ENCODE measurements at regions not wholly inside any gene's neighbourhood (a gene's known extent, or its start where the extent isn't known, plus 50 kb on each side); places are given as distances from the start of the nearest gene placed in this dataset.

DNA sequence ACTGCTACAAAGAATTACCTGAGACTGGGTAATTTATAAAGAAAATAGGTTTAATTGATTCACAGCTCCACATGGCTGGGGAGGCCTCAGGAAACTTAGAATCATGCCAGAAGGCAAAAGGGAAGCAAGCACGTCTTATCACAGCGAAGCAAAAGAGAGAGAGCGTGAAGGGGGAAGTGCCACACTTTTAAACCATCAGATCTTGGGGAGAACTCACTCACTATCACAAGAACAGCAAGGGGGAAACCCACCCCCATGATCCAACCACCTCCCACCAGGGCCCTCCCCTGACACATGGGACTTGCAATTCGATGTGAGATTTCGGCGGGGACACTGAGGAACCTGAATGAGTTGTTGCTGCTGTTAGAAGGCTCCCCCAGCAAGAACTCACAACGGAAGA lies 220.2 kb upstream of the PIEZO2 start (continued):
- TF ChIP-seq POLR2AphosphoS5 (IDR thresholded peaks at IDR 0.05; ENCODE audit: low read depth) (no peak), NANOG (IDR thresholded peaks at IDR 0.05; ENCODE audit: borderline replicate concordance) (no peak)

GRCh38 chr18:11368020-11368419 lies 218.7 kb upstream of the PIEZO2 start:
- H3K4me3 ChIP-seq: no peak overlapping the region
- Mint-ChIP-seq H3K4me3 (no peak overlapping the region), H3K9me3 (no peaks in the 10 kb centered on the region), H3K27ac (no peak overlapping the region), H3K36me3 (ENCODE audit: low read depth) (peaks cover 3% of the 10 kb centered on the region; the same call in 1 of the 3 replicates), H3K27me3 (ENCODE audit: insufficient read depth, low read depth, poor library complexity) (no peaks in the 10 kb centered on the region), H3K4me1 (peaks cover 3% of the 10 kb centered on the region; the same call in 1 of the 3 replicates)
- no peak for DNase-seq (ENCODE audit: low spot score)
- no peaks in the 10 kb centered on the region for H3K4me1 ChIP-seq (ENCODE audit: insufficient read depth)
- H3K4me2 ChIP-seq: no peak overlapping the region
- H3K9me2 ChIP-seq (ENCODE audit: insufficient read depth): peaks cover 1% of the 10 kb centered on the region; the same call in 1 of the 2 replicates
- no peak for ATAC-seq
- H3K27ac ChIP-seq (ENCODE audit: low read depth): no peak overlapping the region
- no peaks in the 10 kb centered on the region; the same call in 1 of the 2 replicates for H3K36me3 ChIP-seq (ENCODE audit: insufficient read depth)
- no peaks in the 10 kb centered on the region for H3K27me3 ChIP-seq (ENCODE audit: insufficient read depth)
- TF ChIP-seq ZNF462 (CRISPR knock-in tag; IDR thresholded peaks at IDR 0.05) (no peak), ETS1 (IDR thresholded peaks at IDR 0.05) (no peak), POLR2AphosphoS5 (IDR thresholded peaks at IDR 0.05; ENCODE audit: low read depth) (no peak), CREB1 (CRISPR knock-in tag; IDR thresholded peaks at IDR 0.05; ENCODE audit: low read depth) (no peak), STAT1 (IDR thresholded peaks at IDR 0.05; ENCODE audit: unreplicated experiment) (no peak), ZNF114 (CRISPR knock-in tag; IDR thresholded peaks at IDR 0.05) (no peak), NANOG (IDR thresholded peaks at IDR 0.05; ENCODE audit: borderline replicate concordance) (no peak), REST (IDR thresholded peaks at IDR 0.05; ENCODE audit: unreplicated experiment) (no peak), CTCF (conservative IDR thresholded peaks at IDR 0.05; ENCODE audit: low read depth in 2 of 2) (no peak), ZNF331 (CRISPR knock-in tag; IDR thresholded peaks at IDR 0.05; ENCODE audit: low read depth) (no peak)
- H4K20me1 ChIP-seq (replicated peaks; ENCODE audit: insufficient read depth): no peaks in the 10 kb centered on the region
- H3K79me2 ChIP-seq (replicated peaks; ENCODE audit: insufficient read depth): no peaks in the 10 kb centered on the region
- no peaks in the 10 kb centered on the region for H3F3A ChIP-seq (replicated peaks; ENCODE audit: low read depth)
- no peak overlapping the region for H2AFZ ChIP-seq
